Bone marrow (tissue), 2 donors: ENCODE measurements at regions not wholly inside any gene's neighbourhood (a gene's known extent, or its start where the extent isn't known, plus 50 kb on each side); places are given as distances from the start of the nearest gene placed in this dataset.
A peak's percentile ranks its signal among the peaks of the same experiment; 100 is the strongest.
"Not testable (repeated sequence)": the region's sequence is repeated elsewhere in the genome, so short reads cannot be mapped to it uniquely, and the experiment has no call there.

Experiments used
- DNase-seq, 2 donors: peaks; one replicate each; lab custom pipeline; 2025; lab: John Stamatoyannopoulos, UW

DNA sequence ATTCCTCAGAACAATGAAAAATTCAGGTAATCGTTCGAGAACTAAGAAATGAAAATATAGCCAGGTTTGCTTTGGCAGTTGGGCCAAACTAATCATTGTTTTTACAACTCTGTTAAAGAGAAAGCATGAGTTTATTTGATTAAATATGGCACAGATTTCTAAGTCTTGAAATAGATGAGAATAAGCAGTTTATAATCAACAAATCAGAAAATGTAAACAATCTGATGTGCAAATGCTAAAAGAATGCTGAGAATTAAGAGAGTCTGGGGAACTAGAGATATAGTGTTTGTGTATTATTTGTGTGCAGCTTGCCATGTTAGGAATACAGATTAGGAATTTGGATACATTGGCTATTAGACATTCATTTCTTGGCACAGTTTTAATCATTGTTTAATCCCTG lies 212.5 kb downstream of the TANC2 start:
- no peak for DNase-seq

DNA sequence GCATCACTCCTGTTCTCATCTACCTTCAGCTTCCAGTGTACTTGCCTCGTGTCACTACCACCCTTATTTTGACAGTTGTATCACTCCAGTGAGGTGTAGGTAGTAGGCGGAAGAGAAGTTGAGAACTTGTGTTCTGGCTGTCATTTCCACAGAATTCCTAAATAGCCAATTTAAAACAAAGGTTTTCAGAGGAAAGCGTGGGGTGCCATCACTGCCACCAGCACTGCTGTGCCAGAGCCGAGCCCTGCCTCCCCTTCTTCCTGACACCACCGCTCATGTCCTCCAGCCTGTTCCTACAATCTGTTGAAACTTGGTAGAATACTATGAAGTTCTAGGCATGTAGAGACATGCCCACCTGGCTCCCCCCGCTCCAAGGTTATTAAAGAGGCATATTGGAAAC lies 215.8 kb downstream of the TANC2 start:
- DNase-seq, result no peak

DNA sequence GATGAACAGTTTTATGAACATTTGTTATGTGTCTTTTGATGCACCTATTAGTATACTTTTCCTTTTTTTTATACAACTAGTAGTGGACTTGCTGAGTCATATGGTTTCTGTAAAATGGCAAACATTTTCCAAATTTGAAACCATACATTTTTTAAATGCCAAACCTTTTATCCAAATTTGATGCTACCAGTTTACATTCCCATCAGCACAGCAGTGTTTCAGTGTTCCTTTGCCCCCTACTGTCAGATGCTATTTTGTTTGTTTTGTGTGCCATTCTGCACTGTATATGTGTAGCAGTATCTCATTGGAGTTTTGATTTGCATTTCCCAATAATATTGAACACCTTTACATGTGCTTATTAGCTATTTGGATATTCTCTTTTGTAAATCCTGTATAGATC lies 219.4 kb downstream of the TANC2 start:
- DNase-seq, result no peak

DNA sequence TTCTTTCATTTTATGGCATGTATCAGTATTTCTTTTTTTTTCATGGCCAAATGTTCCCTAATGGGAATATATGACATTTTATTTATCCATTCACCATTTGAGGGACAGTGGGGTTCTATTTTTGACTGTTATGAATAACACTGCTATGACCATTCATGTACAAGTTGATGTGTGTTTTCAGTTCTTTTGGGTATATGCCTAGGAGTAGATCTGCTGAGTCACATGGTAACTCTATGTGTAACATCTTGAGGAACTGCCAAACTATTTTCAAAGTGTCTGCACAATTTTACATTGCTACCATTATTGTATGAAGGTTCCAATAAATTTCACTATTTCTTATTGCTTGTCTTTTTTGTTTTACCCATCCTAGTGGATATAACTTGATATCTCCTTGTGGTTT lies 223.0 kb downstream of the TANC2 start:
- no peak for DNase-seq

DNA sequence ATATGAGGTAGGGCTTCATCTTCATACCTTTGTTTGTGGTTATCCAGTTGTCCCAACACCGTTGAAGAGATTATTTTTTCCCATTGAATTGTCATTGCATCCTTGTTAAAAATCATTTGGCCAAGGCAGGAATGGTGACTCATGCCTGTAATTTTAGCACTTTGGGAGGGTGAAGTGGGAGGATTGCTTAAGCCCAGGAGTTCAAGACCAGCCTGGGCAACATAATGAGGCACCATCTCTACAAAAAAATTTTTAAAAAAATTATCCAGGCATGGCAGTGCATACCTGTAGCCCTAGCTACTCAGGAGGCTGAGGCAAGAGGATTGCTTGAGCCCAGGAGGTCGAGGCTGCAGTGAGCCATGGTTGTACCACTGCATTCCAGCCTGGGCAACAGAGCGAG lies 223.9 kb downstream of the TANC2 start:
- DNase-seq, result no peak

DNA sequence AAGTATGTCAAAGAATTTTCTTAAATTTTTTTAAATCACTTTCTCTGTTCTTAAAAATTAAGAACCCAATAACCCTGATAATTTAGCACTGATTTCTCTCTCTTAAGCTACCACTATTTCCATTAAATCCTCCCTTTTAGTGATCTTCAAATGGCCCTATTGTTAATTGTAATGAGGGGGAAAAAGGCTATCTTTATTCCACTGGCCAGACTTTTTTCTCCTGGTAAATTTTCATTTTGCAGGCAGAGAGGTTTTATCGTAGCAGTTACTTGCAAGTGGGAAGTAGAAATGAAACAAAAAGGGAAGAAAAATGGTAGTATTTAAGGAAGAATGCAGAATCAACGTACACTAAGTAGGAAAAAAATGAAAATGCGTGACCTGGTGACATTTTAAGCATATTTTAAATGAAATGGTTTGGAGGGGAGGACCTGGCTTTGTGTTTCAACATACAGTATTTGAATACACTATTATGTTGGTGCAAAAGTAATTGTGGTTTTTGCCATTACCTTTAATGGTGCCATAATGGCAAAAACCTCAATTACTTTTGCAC lies 224.9 kb downstream of the TANC2 start:
- no peak for DNase-seq

DNA sequence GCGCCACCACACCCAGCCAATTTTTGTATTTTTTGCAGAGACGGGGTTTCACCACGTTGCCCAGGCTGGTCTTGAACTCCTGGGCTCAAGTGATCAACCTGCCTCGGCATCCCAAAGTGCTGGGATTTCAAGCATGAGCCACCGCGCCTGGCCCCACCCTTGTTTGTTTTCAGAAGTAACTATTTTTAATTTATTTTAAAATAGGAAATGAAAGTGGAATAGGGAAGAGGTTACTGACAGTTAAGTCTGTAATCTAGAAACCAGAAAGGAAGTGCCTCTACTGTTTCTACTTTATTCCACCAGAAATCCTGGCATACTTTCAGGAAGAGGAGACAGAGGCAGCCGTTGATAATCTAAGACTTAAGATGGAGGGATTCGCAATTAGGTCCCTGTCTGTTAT lies 225.6 kb downstream of the TANC2 start:
- no peak for DNase-seq

DNA sequence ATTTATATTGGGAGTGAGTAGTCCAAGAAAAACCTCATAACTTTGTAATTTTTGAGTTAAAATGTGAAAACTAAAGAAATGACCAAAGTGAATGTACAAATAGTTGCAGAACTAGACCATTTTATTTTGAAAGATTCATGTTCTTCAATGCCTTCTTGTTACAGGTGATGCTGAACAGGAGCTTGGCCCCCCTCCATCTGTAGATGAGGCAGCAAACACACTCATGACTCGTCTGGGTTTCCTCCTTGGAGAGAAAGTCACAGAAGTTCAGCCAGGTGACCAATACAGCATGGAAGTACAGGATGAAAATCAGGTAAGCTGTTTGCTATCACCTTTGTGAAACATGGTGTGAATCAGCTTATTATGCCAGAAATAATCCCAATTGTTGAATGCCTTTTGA lies 227.8 kb downstream of the TANC2 start:
- DNase-seq, result no peak

DNA sequence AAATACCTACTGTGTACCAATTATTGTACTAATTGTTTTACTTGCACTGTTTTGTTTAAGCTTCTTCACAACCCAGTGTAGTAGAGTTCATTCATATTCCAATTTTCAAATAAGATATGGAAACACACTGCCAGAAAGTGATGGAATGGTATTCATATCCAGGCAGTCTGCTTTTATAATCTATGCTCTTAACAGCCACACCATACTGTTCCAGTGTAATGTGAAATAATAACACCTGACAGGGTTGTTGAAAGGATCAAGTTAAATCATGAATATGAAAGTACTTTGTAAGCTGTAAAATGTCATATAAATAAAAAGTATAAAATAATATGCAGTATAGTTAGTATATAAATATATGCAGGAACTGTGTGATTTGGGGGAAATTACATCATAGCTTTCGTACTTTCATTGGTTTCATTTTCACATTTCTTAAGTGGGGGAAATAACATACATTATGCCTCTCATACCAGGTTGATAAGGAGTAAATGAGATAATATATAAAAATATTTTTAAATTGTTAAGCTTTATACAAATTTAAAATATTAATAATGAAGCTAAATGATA lies 230.8 kb downstream of the TANC2 start:
- peak in 1 of 2 donors; percentile 33 for DNase-seq

DNA sequence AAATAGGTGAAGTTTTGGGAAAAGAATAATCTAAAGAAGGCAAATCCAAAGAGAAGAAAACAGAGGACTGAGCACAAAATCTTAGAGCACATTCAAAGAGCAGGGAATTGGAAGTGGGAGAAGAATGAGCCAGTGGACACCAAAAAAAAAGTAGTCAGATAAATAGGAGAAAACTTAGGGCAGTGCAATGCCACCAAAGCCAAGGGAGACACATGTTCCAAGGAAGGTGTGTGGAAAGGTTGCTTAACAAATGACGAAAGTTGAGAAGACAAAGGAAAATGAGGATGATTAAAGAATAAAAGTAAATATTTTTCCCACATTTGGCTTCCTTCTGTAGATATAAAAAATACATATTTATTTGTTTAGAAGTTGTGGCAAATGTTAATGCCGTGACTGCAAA lies 237.6 kb downstream of the TANC2 start:
- no peak for DNase-seq

DNA sequence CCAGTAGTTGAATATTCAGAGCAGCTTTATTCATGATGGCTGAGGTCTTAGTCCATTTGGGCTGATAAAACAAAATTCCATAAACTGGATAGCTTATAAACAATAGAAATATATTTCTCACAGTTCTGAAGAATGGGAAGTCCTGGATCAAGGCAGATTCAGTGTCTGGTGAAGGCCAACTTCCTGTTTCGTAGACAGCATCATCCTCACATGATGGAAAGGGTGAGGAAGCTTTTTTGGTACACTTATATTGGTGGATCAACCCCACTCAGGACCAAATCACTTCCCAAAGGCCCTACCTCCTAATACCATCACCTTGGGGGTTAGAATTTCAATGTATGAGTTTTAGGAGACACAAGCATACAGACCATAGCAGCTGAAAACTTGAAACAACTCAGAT lies 224.2 kb downstream of the CYB561 start:
- no peak for DNase-seq

DNA sequence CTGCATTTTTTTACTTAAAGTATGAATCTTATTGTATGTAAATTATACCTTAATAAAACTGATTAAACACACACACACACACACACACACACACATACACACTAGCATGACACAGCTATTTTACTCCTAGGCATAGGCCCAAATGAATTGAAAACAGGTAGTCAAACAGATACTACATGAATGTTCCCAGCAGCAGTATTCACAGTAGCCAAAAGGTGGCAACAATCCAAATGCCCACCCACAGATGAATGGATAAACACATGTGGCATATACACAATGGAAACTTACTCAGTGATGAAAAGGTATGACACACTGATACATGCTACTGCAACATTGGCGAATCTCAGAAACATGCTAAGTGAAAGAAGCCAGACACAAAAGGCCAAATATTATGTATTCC lies 223.5 kb downstream of the CYB561 start:
- no peak for DNase-seq

DNA sequence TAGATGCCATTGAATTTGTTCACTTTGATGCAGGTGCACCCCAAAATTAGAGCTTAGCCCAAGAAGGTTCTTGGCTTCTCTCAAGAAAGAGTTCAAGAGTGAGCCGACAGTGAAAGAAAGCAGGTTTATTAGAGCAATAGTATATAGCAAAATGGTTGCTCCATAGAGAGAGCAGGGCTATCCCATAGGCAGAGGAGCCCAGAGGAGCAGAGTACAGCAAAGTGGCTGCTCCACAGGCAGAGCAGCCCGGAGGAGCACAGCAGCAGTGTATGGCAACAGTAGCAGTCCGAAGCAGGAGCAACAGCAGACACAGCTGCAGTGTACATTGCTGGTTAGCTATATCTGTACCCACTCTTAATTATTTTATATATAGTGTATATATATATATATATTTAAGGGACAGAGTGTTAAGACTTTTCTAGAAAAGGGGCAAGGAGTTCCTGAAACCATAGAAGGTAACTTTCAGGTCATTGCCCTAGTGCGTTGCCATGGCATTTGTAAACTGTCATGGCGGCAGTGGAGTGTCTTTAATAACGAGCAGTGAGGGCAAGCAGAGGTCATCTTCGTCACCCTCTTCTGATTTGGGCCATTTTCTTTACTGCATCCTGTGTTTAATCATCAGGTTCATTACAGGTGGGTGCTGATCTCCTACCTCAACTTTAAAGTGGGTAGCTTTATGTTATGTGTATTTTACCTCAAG lies 222.7 kb downstream of the CYB561 start:
- no peak for DNase-seq

DNA sequence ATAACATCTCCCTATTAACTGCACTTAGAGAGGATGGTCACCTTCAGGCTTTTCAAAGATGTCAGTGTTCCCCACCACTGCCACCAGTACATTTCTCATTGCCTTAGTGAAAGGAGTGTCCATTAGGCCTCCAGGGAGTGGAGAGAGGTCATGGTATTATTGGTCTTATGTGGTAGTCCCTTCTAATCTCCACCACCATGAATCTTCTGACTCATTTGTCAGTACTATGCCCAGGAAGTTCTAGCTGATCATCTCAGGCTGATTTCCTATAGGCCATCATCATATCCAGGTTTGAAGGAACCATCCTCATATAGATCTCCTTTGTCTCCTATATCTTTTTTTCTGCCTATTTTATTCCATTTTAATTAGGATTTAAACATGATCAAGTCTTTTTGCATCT lies 221.5 kb downstream of the CYB561 start:
- no peak for DNase-seq

DNA sequence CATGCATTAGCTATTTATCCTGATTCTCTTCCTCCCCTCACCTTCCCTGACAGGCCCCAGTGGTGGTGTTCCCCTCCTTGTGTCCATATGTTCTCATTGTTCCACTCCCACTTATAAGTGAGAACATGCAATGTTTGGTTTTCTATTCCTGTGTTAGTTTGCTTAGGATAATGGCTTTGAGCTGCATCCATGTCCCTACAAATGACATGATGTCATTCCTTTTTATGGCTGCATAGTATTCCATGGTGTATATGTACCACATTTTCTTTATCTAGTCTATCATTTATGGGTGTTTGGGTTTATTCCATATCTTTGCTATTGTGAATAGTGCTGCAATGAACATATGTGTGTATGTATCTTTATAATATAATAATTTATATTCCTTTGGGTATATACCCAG lies 219.4 kb downstream of the CYB561 start:
- not testable (repeated sequence) for DNase-seq

DNA sequence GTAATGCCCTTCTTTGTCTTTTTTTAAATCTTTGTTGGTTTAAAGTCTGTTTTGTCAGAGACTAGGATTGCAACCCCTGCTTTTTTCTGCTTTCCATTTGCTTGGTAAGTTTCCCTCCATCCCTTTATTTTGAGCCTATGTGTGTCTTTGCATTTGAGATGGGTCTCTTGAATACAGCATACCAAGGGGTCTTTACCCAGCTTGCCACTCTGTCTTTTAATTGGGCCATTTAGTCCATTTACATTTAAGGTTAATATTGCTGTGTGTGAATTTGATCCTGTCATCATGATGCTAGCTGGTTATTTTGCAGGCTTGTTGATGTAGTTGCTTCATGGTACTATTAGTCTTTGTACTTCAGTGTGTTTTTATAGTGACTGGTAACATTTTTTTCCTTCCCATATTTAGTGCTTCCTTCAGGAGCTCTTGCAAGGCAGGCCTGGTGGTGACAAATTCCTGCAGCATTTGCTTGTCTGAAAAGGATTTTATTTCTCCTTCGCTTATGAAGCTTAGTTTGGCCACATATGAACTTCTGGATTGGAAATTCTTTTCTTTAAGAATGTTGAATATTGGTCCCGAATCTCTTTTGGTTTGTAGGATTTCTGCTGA lies 215.0 kb downstream of the CYB561 start:
- DNase-seq, result not testable (repeated sequence)

DNA sequence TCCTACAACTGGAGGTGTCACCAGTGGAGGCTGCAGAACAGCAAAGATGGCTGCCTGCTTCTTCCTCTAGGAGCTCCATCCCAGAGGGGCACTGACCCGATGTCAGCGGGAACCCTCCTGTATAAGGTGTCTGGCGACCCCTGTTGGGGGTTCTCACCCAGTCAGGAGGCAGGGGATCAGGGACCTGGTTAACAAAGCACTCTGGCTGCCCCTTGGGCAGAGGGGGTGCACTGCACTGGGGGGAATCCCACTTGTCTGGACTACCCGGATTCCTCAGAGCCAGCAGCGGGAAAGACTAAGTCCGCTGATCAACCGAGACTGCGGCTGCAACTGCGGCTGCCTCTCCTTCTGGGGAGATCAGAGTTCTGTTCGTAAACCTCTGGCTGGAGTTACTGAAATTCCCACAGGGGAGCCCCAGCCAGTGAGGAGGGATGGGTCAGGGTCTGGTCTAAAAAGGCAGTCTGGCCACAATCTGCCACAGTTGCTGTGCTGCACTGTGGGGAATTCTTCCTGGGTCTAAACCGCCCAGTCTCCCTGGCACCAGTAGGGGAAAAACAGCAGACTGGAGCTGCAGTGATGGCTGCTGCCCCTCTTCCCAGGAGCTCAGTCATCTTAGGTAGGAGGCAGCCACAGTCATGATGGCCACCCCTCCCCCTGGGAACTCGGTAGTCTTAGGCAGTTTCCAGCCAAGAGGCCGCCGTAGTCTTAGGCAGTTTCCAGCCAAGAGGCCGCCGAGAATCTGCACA lies 213.4 kb downstream of the CYB561 start:
- no peak for DNase-seq

DNA sequence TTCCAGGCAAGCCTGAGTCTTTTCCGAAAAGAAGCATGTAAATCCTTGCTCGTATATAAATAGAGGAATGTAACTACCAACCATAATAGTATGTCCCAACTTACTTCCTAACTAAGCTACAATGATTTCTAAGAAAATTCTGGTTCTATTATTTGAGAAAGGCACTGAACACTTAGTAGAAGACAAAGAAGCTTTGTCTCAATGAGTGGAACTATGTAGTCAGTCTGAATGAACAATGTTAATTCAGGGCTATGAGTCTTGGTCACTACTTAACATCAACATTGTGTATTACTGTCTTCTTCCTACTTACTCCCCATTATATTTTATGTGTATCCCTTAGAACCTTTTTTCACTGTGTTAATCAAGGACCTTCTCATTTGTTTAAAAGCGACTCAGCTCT lies 206.0 kb downstream of the CYB561 start:
- no peak for DNase-seq

DNA sequence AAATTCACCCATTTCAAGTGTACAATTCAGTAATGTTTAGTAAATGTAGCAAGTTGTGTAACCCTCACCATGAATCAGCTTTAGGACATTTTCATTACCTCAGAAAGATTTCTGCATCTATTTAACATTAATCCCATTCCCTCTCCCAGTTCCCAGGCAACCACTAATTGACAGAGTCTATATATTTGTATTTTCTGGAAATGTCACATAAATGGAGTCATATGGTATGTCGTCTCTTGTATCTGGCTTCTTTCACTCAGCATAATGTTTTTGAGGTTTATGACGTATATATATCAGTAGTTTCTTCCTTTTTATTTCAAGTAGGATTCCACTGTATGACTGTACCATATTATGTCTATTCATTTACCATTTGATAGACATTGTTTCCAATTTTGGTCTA lies 199.8 kb downstream of the CYB561 start:
- no peak for DNase-seq

DNA sequence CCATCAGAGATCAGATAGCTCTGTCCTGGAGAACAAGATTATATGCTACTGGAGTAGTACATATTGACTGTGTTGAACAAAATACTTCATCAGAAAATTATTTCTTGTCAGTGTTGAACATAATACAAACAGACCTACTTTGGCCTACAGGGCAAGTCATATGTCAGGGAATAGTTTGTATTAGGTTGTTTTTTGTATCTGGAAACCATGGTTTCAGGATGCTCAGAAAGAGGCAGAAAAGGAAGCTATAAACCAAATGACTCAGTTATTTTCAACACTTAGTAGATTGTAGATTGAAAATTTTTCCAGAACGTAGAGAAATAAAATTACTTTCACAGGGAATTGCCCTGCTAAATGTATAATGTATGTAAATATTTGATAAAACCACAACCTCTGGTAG lies 198.4 kb downstream of the CYB561 start:
- DNase-seq, result no peak

DNA sequence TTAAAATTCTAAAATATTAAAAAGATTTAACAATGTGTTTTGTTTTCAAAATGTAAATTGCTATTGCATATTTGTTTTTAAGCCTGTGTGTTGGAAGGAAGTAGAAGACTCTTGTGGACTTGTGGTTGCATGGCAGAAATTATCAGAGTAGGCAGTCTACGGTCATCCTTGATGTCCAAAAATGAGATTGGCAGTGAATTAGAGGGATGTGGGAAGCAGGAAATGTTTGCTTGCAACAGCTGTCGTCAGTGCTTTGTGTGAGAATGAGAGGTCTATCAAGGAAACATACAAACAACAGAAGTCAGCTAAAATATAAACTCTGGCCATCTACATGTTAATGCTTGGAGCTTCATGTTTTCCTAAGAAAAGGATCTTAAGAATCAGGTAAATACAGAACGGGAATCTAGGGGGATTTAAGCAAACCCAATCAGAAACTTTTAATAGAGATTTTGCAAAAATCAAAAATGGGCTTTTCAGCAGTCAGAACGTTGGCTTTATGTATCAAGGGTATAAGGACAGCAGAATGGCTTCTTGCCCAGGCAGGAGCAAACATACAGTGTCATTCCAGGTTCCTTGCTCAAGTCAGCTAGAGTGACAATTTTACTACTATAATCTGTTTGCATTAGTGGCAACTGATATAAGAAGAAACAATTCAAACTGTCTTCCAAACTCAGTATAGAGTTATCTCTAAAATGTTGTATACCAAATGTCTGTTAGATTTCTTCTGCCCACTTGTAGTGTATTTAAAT lies 196.7 kb downstream of the CYB561 start:
- DNase-seq, result no peak

DNA sequence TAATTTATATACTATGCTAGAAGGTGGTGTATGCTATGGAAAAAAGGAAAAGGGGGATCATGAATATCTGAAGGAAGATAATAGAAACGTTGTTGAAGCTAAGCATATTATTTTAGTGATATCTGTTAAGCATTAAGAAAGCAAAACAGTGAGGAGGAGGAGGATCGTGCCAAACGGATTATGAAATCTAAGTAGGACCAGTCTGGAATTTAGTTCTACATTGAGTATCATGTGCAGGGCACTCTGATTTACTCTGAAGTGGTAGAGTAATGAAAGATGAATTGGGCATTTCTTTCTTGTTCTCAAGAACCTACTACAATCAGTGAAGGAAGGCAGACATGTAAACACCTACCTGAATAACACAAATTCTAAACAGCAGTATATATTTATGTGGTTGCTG lies 195.3 kb downstream of the CYB561 start:
- DNase-seq, result no peak
